ENCODE measurements at regions not wholly inside any gene's neighbourhood (a gene's known extent, or its start where the extent isn't known, plus 50 kb on each side); places are given as distances from the start of the nearest gene placed in this dataset.

- H3K4me1 ChIP-seq (ENCODE audit: control insufficient read depth in 3 of 3, insufficient read depth in 2 of 3, low read depth in 1 of 3, low read length in 2 of 3): peaks cover 0 to 4% (median 2%) of the 10 kb centered on the region in 3 donors
- 12 to 43% (median 24%) methylated on average over 14 of the region's 14 CpGs for WGBS, 3 donors
- DNase-seq (peak; percentile 63 to 82), FAIRE-seq (no peak)
- H3K4me3 ChIP-seq (ENCODE audit: low read depth in 1 of 3, low read length in 3 of 3): peak overlapping the region in 2 of 3 donors; percentile 18 to 38
- H3K9me3 ChIP-seq (ENCODE audit: control insufficient read depth in 2 of 2, insufficient read depth in 1 of 2, low read depth in 1 of 2, low read length in 1 of 2): peaks cover 0 to 4% of the 10 kb centered on the region in 2 donors
- no peaks in the 10 kb centered on the region for H3K36me3 ChIP-seq (ENCODE audit: control insufficient read depth in 3 of 3, insufficient read depth in 2 of 3, low read depth in 1 of 3, low read length in 3 of 3)
- H3K27me3 ChIP-seq (ENCODE audit: control insufficient read depth in 3 of 3, insufficient read depth in 3 of 3, low read length in 3 of 3): no peaks in the 10 kb centered on the region
- peak overlapping the region in 2 of 3 donors; percentile 41 to 65 for H3K27ac ChIP-seq (ENCODE audit: low read depth in 1 of 3, low read length in 2 of 3)
Observed at GRCh38 chr1:105632342-105633196, 1423.9 kb upstream of the PRMT6 start.

- no peaks in the 10 kb centered on the region for H3K36me3 ChIP-seq (ENCODE audit: control insufficient read depth in 3 of 3, insufficient read depth in 2 of 3, low read depth in 1 of 3, low read length in 3 of 3)
Observed at GRCh38 chr1:105636052-105636451, 1420.4 kb upstream of the PRMT6 start.

DNA sequence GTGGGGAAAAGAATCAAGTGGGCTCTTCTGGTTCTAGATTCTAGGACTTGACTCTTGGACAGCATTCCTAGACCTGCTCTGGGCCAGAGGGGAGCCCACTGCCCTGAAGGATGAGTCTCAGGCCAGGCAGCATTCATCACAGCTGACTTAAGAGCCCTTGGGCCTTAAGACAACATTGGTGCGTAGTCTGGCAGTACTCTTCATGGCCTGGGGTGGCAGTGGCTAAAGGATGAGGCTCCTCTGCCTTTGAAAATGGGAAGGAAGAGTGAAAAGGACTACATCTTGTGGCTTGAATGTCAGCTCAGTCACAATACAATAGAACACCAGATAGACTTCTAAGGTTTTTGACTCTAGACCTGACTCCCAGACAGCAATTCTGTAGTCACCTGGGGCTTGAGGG, 1415.1 kb upstream of the PRMT6 start:
- FAIRE-seq (no peak), DNase-seq (no peak)
- H3K4me3 ChIP-seq (ENCODE audit: low read depth in 1 of 3, low read length in 3 of 3): no peak overlapping the region
- H3K36me3 ChIP-seq (ENCODE audit: control insufficient read depth in 3 of 3, insufficient read depth in 2 of 3, low read depth in 1 of 3, low read length in 3 of 3): no peaks in the 10 kb centered on the region
- H3K9me3 ChIP-seq (ENCODE audit: control insufficient read depth in 2 of 2, insufficient read depth in 1 of 2, low read depth in 1 of 2, low read length in 1 of 2): no peaks in the 10 kb centered on the region
- H3K4me1 ChIP-seq (ENCODE audit: control insufficient read depth in 3 of 3, insufficient read depth in 2 of 3, low read depth in 1 of 3, low read length in 2 of 3): no peaks in the 10 kb centered on the region
- no peaks in the 10 kb centered on the region for H3K27me3 ChIP-seq (ENCODE audit: control insufficient read depth in 3 of 3, insufficient read depth in 3 of 3, low read length in 3 of 3)
- 87 to 89% (median 87%) methylated on average over 1 of the region's 1 CpG for WGBS, 3 donors
- H3K27ac ChIP-seq (ENCODE audit: low read depth in 1 of 3, low read length in 2 of 3): no peak overlapping the region

More at GRCh38 chr1:105636052-105636451, 1420.4 kb upstream of the PRMT6 start:
- H3K27me3 ChIP-seq (ENCODE audit: control insufficient read depth in 3 of 3, insufficient read depth in 3 of 3, low read length in 3 of 3): no peaks in the 10 kb centered on the region
- no peak overlapping the region for H3K27ac ChIP-seq (ENCODE audit: low read depth in 1 of 3, low read length in 2 of 3)
- H3K4me3 ChIP-seq (ENCODE audit: low read depth in 1 of 3, low read length in 3 of 3): no peak overlapping the region
- WGBS, 3 donors: 85 to 93% (median 89%) methylated on average over 2 of the region's 2 CpGs
- FAIRE-seq: no peak
- DNase-seq: no peak
- peaks cover 0 to 4% (median 2%) of the 10 kb centered on the region in 3 donors for H3K4me1 ChIP-seq (ENCODE audit: control insufficient read depth in 3 of 3, insufficient read depth in 2 of 3, low read depth in 1 of 3, low read length in 2 of 3)
- no peaks in the 10 kb centered on the region for H3K9me3 ChIP-seq (ENCODE audit: control insufficient read depth in 2 of 2, insufficient read depth in 1 of 2, low read depth in 1 of 2, low read length in 1 of 2)

DNA sequence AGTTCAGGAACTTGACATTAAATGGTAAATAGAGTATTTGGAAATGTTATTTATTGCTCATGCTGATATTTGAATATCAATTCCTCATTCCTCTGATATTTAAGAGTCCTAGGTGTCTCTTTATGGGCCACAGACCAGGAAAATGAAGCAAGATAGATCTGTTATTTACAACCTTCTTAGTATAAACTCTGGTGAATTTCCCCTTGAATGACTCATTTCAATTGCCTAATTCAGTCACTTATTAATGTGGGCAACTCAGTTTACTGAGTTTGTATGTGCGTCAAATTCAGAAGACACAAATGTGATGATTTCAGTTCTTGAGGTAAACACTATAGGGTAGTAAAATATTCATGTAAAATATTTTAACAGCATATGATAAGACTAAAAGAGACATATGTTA, 1404.4 kb upstream of the PRMT6 start:
- DNase-seq (no peak), FAIRE-seq (no peak)
- Histone ChIP-seq H3K4me3 (ENCODE audit: low read depth in 1 of 3, low read length in 3 of 3) (no peak overlapping the region), H3K36me3 (ENCODE audit: control insufficient read depth in 3 of 3, insufficient read depth in 2 of 3, low read depth in 1 of 3, low read length in 3 of 3) (no peaks in the 10 kb centered on the region), H3K27me3 (ENCODE audit: control insufficient read depth in 3 of 3, insufficient read depth in 3 of 3, low read length in 3 of 3) (no peaks in the 10 kb centered on the region), H3K9me3 (ENCODE audit: control insufficient read depth in 2 of 2, insufficient read depth in 1 of 2, low read depth in 1 of 2, low read length in 1 of 2) (no peaks in the 10 kb centered on the region), H3K4me1 (ENCODE audit: control insufficient read depth in 3 of 3, insufficient read depth in 2 of 3, low read depth in 1 of 3, low read length in 2 of 3) (no peaks in the 10 kb centered on the region), H3K27ac (ENCODE audit: low read depth in 1 of 3, low read length in 2 of 3) (no peak overlapping the region)
- WGBS, 3 donors: 52 to 92% (median 71%) methylated on average over 1 of the region's 1 CpG

GRCh38 chr1:105655032-105655431, 1401.4 kb upstream of the PRMT6 start:
- Histone ChIP-seq H3K27me3 (ENCODE audit: control insufficient read depth in 3 of 3, insufficient read depth in 3 of 3, low read length in 3 of 3) (no peaks in the 10 kb centered on the region), H3K4me1 (ENCODE audit: control insufficient read depth in 3 of 3, insufficient read depth in 2 of 3, low read depth in 1 of 3, low read length in 2 of 3) (no peaks in the 10 kb centered on the region), H3K36me3 (ENCODE audit: control insufficient read depth in 3 of 3, insufficient read depth in 2 of 3, low read depth in 1 of 3, low read length in 3 of 3) (no peaks in the 10 kb centered on the region), H3K4me3 (ENCODE audit: low read depth in 1 of 3, low read length in 3 of 3) (no peak overlapping the region), H3K27ac (ENCODE audit: low read depth in 1 of 3, low read length in 2 of 3) (no peak overlapping the region), H3K9me3 (ENCODE audit: control insufficient read depth in 2 of 2, insufficient read depth in 1 of 2, low read depth in 1 of 2, low read length in 1 of 2) (no peaks in the 10 kb centered on the region)
- DNase-seq: no peak
- no peak for FAIRE-seq
- 64 to 75% (median 69%) methylated on average over 4 of the region's 4 CpGs for WGBS, 3 donors

- no peaks in the 10 kb centered on the region for H3K4me1 ChIP-seq (ENCODE audit: control insufficient read depth in 3 of 3, insufficient read depth in 2 of 3, low read depth in 1 of 3, low read length in 2 of 3)
- H3K9me3 ChIP-seq (ENCODE audit: control insufficient read depth in 2 of 2, insufficient read depth in 1 of 2, low read depth in 1 of 2, low read length in 1 of 2): no peaks in the 10 kb centered on the region
- H3K27ac ChIP-seq (ENCODE audit: low read depth in 1 of 3, low read length in 2 of 3): no peak overlapping the region
- no peak overlapping the region for H3K4me3 ChIP-seq (ENCODE audit: low read depth in 1 of 3, low read length in 3 of 3)
- DNase-seq (no peak), FAIRE-seq (no peak)
- H3K27me3 ChIP-seq (ENCODE audit: control insufficient read depth in 3 of 3, insufficient read depth in 3 of 3, low read length in 3 of 3): no peaks in the 10 kb centered on the region
- 63 to 77% (median 66%) methylated on average over 5 of the region's 5 CpGs for WGBS, 3 donors
- no peaks in the 10 kb centered on the region for H3K36me3 ChIP-seq (ENCODE audit: control insufficient read depth in 3 of 3, insufficient read depth in 2 of 3, low read depth in 1 of 3, low read length in 3 of 3)
Observed at GRCh38 chr1:105664495-105664894, 1392.0 kb upstream of the PRMT6 start.

DNA sequence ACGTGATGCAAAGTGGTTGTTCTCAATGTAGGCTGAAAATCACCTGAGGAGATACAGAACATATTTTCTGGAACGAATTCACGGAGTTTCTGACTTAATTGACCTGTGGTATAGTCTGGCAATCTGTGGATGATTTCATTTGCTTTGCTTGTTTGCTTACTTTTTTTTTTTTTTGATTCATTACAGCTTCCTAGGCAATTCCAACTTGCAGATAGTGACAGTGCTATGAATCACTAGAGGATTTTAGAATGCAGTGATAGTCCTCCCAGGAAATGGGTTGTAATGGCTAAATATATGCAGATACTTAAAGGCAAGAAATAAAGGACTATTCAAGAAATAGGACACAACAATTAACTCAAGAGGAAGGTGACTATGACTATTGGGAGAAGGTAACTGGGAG, 1378.1 kb upstream of the PRMT6 start:
- no peaks in the 10 kb centered on the region for H3K27me3 ChIP-seq (ENCODE audit: control insufficient read depth in 3 of 3, insufficient read depth in 3 of 3, low read length in 3 of 3)
- H3K36me3 ChIP-seq (ENCODE audit: control insufficient read depth in 3 of 3, insufficient read depth in 2 of 3, low read depth in 1 of 3, low read length in 3 of 3): no peaks in the 10 kb centered on the region
- H3K4me3 ChIP-seq (ENCODE audit: low read depth in 1 of 3, low read length in 3 of 3): no peak overlapping the region
- WGBS, 3 donors: 44 to 60% (median 51%) methylated on average over 3 of the region's 3 CpGs
- DNase-seq: no peak
- no peaks in the 10 kb centered on the region for H3K9me3 ChIP-seq (ENCODE audit: control insufficient read depth in 2 of 2, insufficient read depth in 1 of 2, low read depth in 1 of 2, low read length in 1 of 2)
- H3K4me1 ChIP-seq (ENCODE audit: control insufficient read depth in 3 of 3, insufficient read depth in 2 of 3, low read depth in 1 of 3, low read length in 2 of 3): no peaks in the 10 kb centered on the region
- H3K27ac ChIP-seq (ENCODE audit: low read depth in 1 of 3, low read length in 2 of 3): no peak overlapping the region
- FAIRE-seq: no peak

GRCh38 chr1:105684714-105685113, 1371.8 kb upstream of the PRMT6 start:
- no peak for FAIRE-seq
- Histone ChIP-seq H3K9me3 (ENCODE audit: control insufficient read depth in 2 of 2, insufficient read depth in 1 of 2, low read depth in 1 of 2, low read length in 1 of 2) (no peaks in the 10 kb centered on the region), H3K4me3 (ENCODE audit: low read depth in 1 of 3, low read length in 3 of 3) (no peak overlapping the region), H3K27me3 (ENCODE audit: control insufficient read depth in 3 of 3, insufficient read depth in 3 of 3, low read length in 3 of 3) (no peaks in the 10 kb centered on the region), H3K27ac (ENCODE audit: low read depth in 1 of 3, low read length in 2 of 3) (no peak overlapping the region), H3K36me3 (ENCODE audit: control insufficient read depth in 3 of 3, insufficient read depth in 2 of 3, low read depth in 1 of 3, low read length in 3 of 3) (no peaks in the 10 kb centered on the region), H3K4me1 (ENCODE audit: control insufficient read depth in 3 of 3, insufficient read depth in 2 of 3, low read depth in 1 of 3, low read length in 2 of 3) (no peaks in the 10 kb centered on the region)
- DNase-seq: no peak

- FAIRE-seq (no peak), DNase-seq (no peak)
- 51 to 84% (median 72%) methylated on average over 3 of the region's 3 CpGs for WGBS, 3 donors
Observed at GRCh38 chr1:105686026-105686425, 1370.4 kb upstream of the PRMT6 start.

More at GRCh38 chr1:105686026-105686425, 1370.4 kb upstream of the PRMT6 start:
- no peak overlapping the region for H3K4me3 ChIP-seq (ENCODE audit: low read depth in 1 of 3, low read length in 3 of 3)
- H3K27me3 ChIP-seq (ENCODE audit: control insufficient read depth in 3 of 3, insufficient read depth in 3 of 3, low read length in 3 of 3): no peaks in the 10 kb centered on the region
- H3K4me1 ChIP-seq (ENCODE audit: control insufficient read depth in 3 of 3, insufficient read depth in 2 of 3, low read depth in 1 of 3, low read length in 2 of 3): no peaks in the 10 kb centered on the region
- H3K27ac ChIP-seq (ENCODE audit: low read depth in 1 of 3, low read length in 2 of 3): no peak overlapping the region
- H3K9me3 ChIP-seq (ENCODE audit: control insufficient read depth in 2 of 2, insufficient read depth in 1 of 2, low read depth in 1 of 2, low read length in 1 of 2): no peaks in the 10 kb centered on the region
- H3K36me3 ChIP-seq (ENCODE audit: control insufficient read depth in 3 of 3, insufficient read depth in 2 of 3, low read depth in 1 of 3, low read length in 3 of 3): no peaks in the 10 kb centered on the region
